Muscle layer of colon (tissue), 2 donors: ENCODE measurements at regions not wholly inside any gene's neighbourhood (a gene's known extent, or its start where the extent isn't known, plus 50 kb on each side); places are given as distances from the start of the nearest gene placed in this dataset.

Source experiments
- H3K27ac ChIP-seq: one replicate; pipeline ENCODE4 v1.7.0; 2013; ENCODE audit warnings: low read depth, mild to moderate bottlenecking, low read length, moderate library complexity
- H3K27me3 ChIP-seq, 2 donors: one replicate each; pipeline ENCODE4 v1.7.0; 2013; ENCODE audit warnings: low read length in 2 of 2, mild to moderate bottlenecking in 2 of 2; ENCODE audit not compliant: insufficient read depth in 2 of 2, control insufficient read depth in 1 of 2
- H3K36me3 ChIP-seq: one replicate; pipeline ENCODE4 v1.7.0; 2013; ENCODE audit warnings: mild to moderate bottlenecking, low read length; ENCODE audit not compliant: insufficient read depth
- H3K4me1 ChIP-seq: one replicate; pipeline ENCODE4 v1.7.0; 2013; ENCODE audit warnings: mild to moderate bottlenecking, low read length; ENCODE audit not compliant: insufficient read depth
- H3K4me3 ChIP-seq, 2 donors: one replicate each; pipeline ENCODE4 v1.7.0; 2013; ENCODE audit warnings: low read length in 2 of 2, low read depth in 1 of 2, mild to moderate bottlenecking in 1 of 2, moderate library complexity in 1 of 2
- H3K9ac ChIP-seq: one replicate; pipeline ENCODE4 v1.7.0; 2013; ENCODE audit warnings: low read length
- H3K9me3 ChIP-seq: one replicate; pipeline ENCODE4 v1.7.0; 2013; ENCODE audit warnings: mild to moderate bottlenecking, low read length
- donor health status: abdominal sarcoma.
- donor health status: Adenocarcinoma of cecum.

GRCh38 chr20:39518654-39519053 lies 556.5 kb downstream of the DHX35 start:
- H3K27ac ChIP-seq = no peak overlapping the region
- H3K9me3 ChIP-seq = no peaks in the 10 kb centered on the region
- H3K9ac ChIP-seq = no peak overlapping the region
- no peaks in the 10 kb centered on the region for H3K36me3 ChIP-seq
- H3K4me1 ChIP-seq = peaks cover under 1% of the 10 kb centered on the region
- no peak overlapping the region for H3K4me3 ChIP-seq
- no peaks in the 10 kb centered on the region for H3K27me3 ChIP-seq

GRCh38 chr20:39516964-39517363 lies 554.8 kb downstream of the DHX35 start:
- Histone ChIP-seq H3K27ac (no peak overlapping the region), H3K4me1 (no peaks in the 10 kb centered on the region), H3K9me3 (no peaks in the 10 kb centered on the region), H3K36me3 (no peaks in the 10 kb centered on the region), H3K4me3 (no peak overlapping the region), H3K9ac (no peak overlapping the region), H3K27me3 (no peaks in the 10 kb centered on the region)

- H3K36me3 ChIP-seq = no peaks in the 10 kb centered on the region
- no peaks in the 10 kb centered on the region for H3K27me3 ChIP-seq
- H3K9ac ChIP-seq = no peak overlapping the region
- no peaks in the 10 kb centered on the region for H3K4me1 ChIP-seq
- no peaks in the 10 kb centered on the region for H3K9me3 ChIP-seq
- no peak overlapping the region for H3K27ac ChIP-seq
- no peak overlapping the region for H3K4me3 ChIP-seq
Observed at GRCh38 chr20:39504710-39505094, 542.6 kb downstream of the DHX35 start.

- no peak overlapping the region for H3K27ac ChIP-seq
- H3K27me3 ChIP-seq = no peaks in the 10 kb centered on the region
- H3K9me3 ChIP-seq = no peaks in the 10 kb centered on the region
- no peak overlapping the region for H3K4me3 ChIP-seq
- H3K4me1 ChIP-seq = no peaks in the 10 kb centered on the region
- no peak overlapping the region for H3K9ac ChIP-seq
- H3K36me3 ChIP-seq = no peaks in the 10 kb centered on the region
Observed at GRCh38 chr20:39503902-39504709, 542.0 kb downstream of the DHX35 start.

GRCh38 chr20:39492223-39492797 lies 530.2 kb downstream of the DHX35 start:
- Histone ChIP-seq H3K4me1 (no peaks in the 10 kb centered on the region), H3K9ac (no peak overlapping the region), H3K4me3 (no peak overlapping the region)

GRCh38 chr20:39491711-39492110 lies 529.6 kb downstream of the DHX35 start:
- Histone ChIP-seq H3K36me3 (no peaks in the 10 kb centered on the region), H3K4me1 (no peaks in the 10 kb centered on the region), H3K4me3 (no peak overlapping the region), H3K9ac (no peak overlapping the region), H3K27me3 (no peaks in the 10 kb centered on the region), H3K9me3 (no peaks in the 10 kb centered on the region), H3K27ac (no peak overlapping the region)

More at GRCh38 chr20:39492223-39492797, 530.2 kb downstream of the DHX35 start:
- no peaks in the 10 kb centered on the region for H3K9me3 ChIP-seq
- H3K36me3 ChIP-seq = no peaks in the 10 kb centered on the region
- H3K27ac ChIP-seq = no peak overlapping the region
- H3K27me3 ChIP-seq = no peaks in the 10 kb centered on the region

GRCh38 chr20:39489986-39490560 lies 527.9 kb downstream of the DHX35 start:
- H3K36me3 ChIP-seq = no peaks in the 10 kb centered on the region
- no peaks in the 10 kb centered on the region for H3K27me3 ChIP-seq

GRCh38 chr20:39480276-39481043 lies 518.3 kb downstream of the DHX35 start:
- Histone ChIP-seq H3K9me3 (no peaks in the 10 kb centered on the region), H3K27me3 (no peaks in the 10 kb centered on the region), H3K36me3 (no peaks in the 10 kb centered on the region), H3K4me3 (no peak overlapping the region), H3K9ac (no peak overlapping the region), H3K4me1 (no peaks in the 10 kb centered on the region), H3K27ac (no peak overlapping the region)

More at GRCh38 chr20:39489986-39490560, 527.9 kb downstream of the DHX35 start:
- H3K4me3 ChIP-seq = no peak overlapping the region
- no peak overlapping the region for H3K9ac ChIP-seq
- H3K27ac ChIP-seq = no peak overlapping the region
- H3K9me3 ChIP-seq = no peaks in the 10 kb centered on the region
- no peaks in the 10 kb centered on the region for H3K4me1 ChIP-seq

- Histone ChIP-seq H3K27ac (no peak overlapping the region), H3K4me3 (no peak overlapping the region), H3K4me1 (no peaks in the 10 kb centered on the region), H3K27me3 (no peaks in the 10 kb centered on the region), H3K36me3 (no peaks in the 10 kb centered on the region), H3K9ac (no peak overlapping the region), H3K9me3 (no peaks in the 10 kb centered on the region)
Observed at GRCh38 chr20:39479196-39479810, 517.2 kb downstream of the DHX35 start.

- no peak overlapping the region for H3K9ac ChIP-seq
- no peaks in the 10 kb centered on the region for H3K27me3 ChIP-seq
- no peak overlapping the region for H3K4me3 ChIP-seq
- H3K9me3 ChIP-seq = no peaks in the 10 kb centered on the region
- H3K27ac ChIP-seq = no peak overlapping the region
- H3K36me3 ChIP-seq = no peaks in the 10 kb centered on the region
- no peaks in the 10 kb centered on the region for H3K4me1 ChIP-seq
Observed at GRCh38 chr20:39474879-39475278, 512.7 kb downstream of the DHX35 start.

- Histone ChIP-seq H3K36me3 (no peaks in the 10 kb centered on the region), H3K4me3 (no peak overlapping the region), H3K27me3 (no peaks in the 10 kb centered on the region), H3K27ac (no peak overlapping the region), H3K4me1 (peaks cover 5% of the 10 kb centered on the region), H3K9me3 (no peaks in the 10 kb centered on the region), H3K9ac (no peak overlapping the region)
Observed at GRCh38 chr20:39473536-39473935, 511.4 kb downstream of the DHX35 start.
